Transverse colon (tissue), 4 donors: ENCODE measurements at regions not wholly inside any gene's neighbourhood (a gene's known extent, or its start where the extent isn't known, plus 50 kb on each side); places are given as distances from the start of the nearest gene placed in this dataset.

ENCODE experiments used
- DNase-seq: peaks from one replicate; pipeline ENCODE4 v3.0.0-alpha.2; 2019
- H3K27ac ChIP-seq, 4 donors: fragments of 200-600 bp; sonication (generic); 2 replicates each; pipeline ENCODE4 v1.5.1; 2016 to 2018; ENCODE audit warnings: inconsistent platforms in 4 of 4
- H3K27me3 ChIP-seq: fragments of 200-600 bp; sonication (generic); 2 replicates; pipeline ENCODE4 v1.5.1; 2017; ENCODE audit warnings: inconsistent platforms
- H3K36me3 ChIP-seq, 4 donors: fragments of 200-600 bp; sonication (generic); 2 replicates each; pipeline ENCODE4 v1.5.1; 2017 to 2019; ENCODE audit warnings: inconsistent platforms in 4 of 4
- H3K4me1 ChIP-seq, 4 donors: fragments of 200-600 bp; sonication (generic); 2 replicates each; pipeline ENCODE4 v1.5.1; 2017 to 2020; ENCODE audit warnings: inconsistent platforms in 4 of 4
- H3K4me3 ChIP-seq, 4 donors: fragments of 200-600 bp; sonication (generic); 1 replicate in 1 of 4; 2 replicates in 3 of 4; pipeline versions ENCODE4 v1.5.1 to v1.6.1; 2017 to 2019; ENCODE audit warnings: inconsistent platforms in 4 of 4
- H3K9me3 ChIP-seq, 2 donors: fragments of 200-600 bp; sonication (generic); 2 replicates each; pipeline ENCODE4 v1.5.1; 2017 to 2019; ENCODE audit warnings: inconsistent platforms in 2 of 2
- EP300 ChIP-seq: sonication (generic); formaldehyde crosslinking; IDR thresholded peaks from one replicate; pipeline ENCODE4 v1.6.1; 2017; ENCODE audit warnings: antibody characterized with exemption, low read depth
- POLR2A ChIP-seq: fragments of 450-650 bp; IDR thresholded peaks from one replicate; pipeline ENCODE4 v1.6.1; 2016; ENCODE audit warnings: antibody characterized with exemption, mild to moderate bottlenecking, moderate library complexity
- POLR2AphosphoS5 ChIP-seq, 3 donors: sonication (generic); formaldehyde crosslinking; IDR thresholded peaks; one replicate each; pipeline ENCODE4 v1.6.1; 2016; ENCODE audit warnings: antibody characterized with exemption in 3 of 3
- WGBS, 2 donors: methylation state at CpG; one replicate each; pipeline ENCODE4 v1.1.5; 2018; ENCODE audit warnings: low coverage in 1 of 2; 5-methylcytosine and 5-hydroxymethylcytosine counted together
- in situ Hi-C, 4 donors: fragments of 200-750 bp; cut with MboI; loops; one replicate each; pipeline versions ENCODE4 v1.15.0 to v1.15.1; 2017; ENCODE audit warnings: low sequenced_read_pairs in 3 of 4, low pct_ligation_motif_present in 1 of 4, low pct_unique_long_range_greater_than_20kb in 1 of 4
- intact Hi-C: fragments of 100-400 bp; cut with DNase I; formaldehyde crosslinking; loops from one replicate; pipeline ENCODE4 v1.15.1; 2023; ENCODE audit warnings: low total_unique reads
- TF ChIP-seq, protein P1 (sequence below), 5 experiments: fragments of 200-600 bp in 3 of 5; fragments of 450-650 bp in 2 of 5; sonication (generic) in 3 of 5; IDR thresholded peaks; 1 replicate in 2 of 5; 2 replicates in 3 of 5; pipeline ENCODE4 v1.5.1; 2016 to 2017; ENCODE audit warnings: antibody characterized with exemption in 5 of 5, inconsistent platforms in 3 of 5, mild to moderate bottlenecking in 2 of 5, moderate library complexity in 1 of 5

- WGBS, 2 donors = 57 to 69% methylated on average over 1 of the region's 1 CpG
- H3K9me3 ChIP-seq = no peaks in the 10 kb centered on the region
- no peak for DNase-seq
- peaks cover 10% of the 10 kb centered on the region for H3K27me3 ChIP-seq
- H3K4me3 ChIP-seq = no peak overlapping the region
- intact Hi-C loops = no loop called here
- H3K36me3 ChIP-seq = no peaks in the 10 kb centered on the region
- H3K4me1 ChIP-seq = no peaks in the 10 kb centered on the region
- TF ChIP-seq EP300 (no peak), POLR2AphosphoS5 (IDR thresholded peaks at IDR 0.05) (no peak), POLR2A (no peak)
- TF ChIP-seq, protein P1, sequence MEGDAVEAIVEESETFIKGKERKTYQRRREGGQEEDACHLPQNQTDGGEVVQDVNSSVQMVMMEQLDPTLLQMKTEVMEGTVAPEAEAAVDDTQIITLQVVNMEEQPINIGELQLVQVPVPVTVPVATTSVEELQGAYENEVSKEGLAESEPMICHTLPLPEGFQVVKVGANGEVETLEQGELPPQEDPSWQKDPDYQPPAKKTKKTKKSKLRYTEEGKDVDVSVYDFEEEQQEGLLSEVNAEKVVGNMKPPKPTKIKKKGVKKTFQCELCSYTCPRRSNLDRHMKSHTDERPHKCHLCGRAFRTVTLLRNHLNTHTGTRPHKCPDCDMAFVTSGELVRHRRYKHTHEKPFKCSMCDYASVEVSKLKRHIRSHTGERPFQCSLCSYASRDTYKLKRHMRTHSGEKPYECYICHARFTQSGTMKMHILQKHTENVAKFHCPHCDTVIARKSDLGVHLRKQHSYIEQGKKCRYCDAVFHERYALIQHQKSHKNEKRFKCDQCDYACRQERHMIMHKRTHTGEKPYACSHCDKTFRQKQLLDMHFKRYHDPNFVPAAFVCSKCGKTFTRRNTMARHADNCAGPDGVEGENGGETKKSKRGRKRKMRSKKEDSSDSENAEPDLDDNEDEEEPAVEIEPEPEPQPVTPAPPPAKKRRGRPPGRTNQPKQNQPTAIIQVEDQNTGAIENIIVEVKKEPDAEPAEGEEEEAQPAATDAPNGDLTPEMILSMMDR (IDR thresholded peaks at IDR 0.05) = no peak
- H3K27ac ChIP-seq = no peak overlapping the region
- in situ Hi-C loops = no loop called here
Measured at GRCh38 chr10:22483132-22483531, 137.8 kb downstream of the SPAG6 start.
